GM18870 (cell line): ENCODE measurements at regions not wholly inside any gene's neighbourhood (a gene's known extent, or its start where the extent isn't known, plus 50 kb on each side); places are given as distances from the start of the nearest gene placed in this dataset.
"Not testable (repeated sequence)": the region's sequence is repeated elsewhere in the genome, so short reads cannot be mapped to it uniquely, and the experiment has no call there.

Source experiments
- ATAC-seq: cut with Tn5 transposase; IDR thresholded peaks from one replicate; pipeline ENCODE4 v1.9.1; 2021; ENCODE audit warnings: moderate library complexity; ENCODE audit not compliant: unreplicated experiment

DNA sequence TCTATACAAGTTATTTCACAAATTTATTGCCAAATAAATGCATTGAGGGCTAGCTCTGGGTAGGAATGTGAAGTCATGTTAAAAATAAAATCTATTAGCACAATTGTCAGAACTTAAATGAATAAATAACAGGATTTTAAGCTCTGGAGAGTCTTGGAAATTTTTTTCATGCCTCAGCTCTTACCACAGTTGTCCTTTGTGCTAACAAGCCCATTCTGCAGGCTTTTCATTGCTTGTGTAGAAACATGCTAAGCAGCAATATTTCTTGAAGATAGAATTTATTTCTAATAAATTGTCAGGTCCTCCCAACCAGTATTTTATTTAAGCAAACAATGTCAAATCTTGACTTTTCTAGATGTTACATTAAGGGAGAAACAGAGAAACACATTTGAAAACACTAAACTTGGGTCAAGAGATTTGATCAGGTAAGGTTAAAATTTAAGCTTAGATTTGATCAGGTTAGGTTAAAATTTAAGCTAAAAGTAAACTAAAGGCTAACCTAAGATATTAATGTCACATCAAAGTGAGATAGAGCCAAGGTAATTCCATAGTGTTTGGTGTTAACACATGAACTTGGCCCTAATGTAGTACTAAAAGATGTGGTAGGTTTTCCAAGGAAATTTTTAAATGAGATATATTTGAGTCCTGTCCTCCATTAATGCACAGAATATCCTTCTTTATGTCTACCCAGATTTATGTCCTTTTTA is 179.1 kb upstream of the IL1RAPL1 start:
- ATAC-seq: no peak

DNA sequence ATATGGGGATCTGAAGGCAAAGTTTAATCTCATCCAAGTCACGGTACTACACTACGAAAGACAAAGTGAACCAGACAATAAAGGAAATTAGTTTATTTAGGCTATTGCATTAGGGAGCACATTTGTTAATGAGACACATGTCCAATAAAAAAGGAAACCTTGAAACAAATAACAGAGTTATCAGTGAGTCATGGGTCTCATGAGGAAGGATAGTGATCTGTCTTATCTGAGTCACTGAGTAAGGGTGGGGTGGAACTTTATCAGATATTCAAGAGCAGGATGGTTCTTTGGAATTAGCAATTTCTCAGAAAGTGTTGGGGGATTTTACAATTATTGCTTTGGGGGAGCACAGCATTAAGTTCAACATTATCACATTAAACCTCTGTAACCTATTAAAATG is 188.9 kb upstream of the IL1RAPL1 start:
- ATAC-seq: no peak

DNA sequence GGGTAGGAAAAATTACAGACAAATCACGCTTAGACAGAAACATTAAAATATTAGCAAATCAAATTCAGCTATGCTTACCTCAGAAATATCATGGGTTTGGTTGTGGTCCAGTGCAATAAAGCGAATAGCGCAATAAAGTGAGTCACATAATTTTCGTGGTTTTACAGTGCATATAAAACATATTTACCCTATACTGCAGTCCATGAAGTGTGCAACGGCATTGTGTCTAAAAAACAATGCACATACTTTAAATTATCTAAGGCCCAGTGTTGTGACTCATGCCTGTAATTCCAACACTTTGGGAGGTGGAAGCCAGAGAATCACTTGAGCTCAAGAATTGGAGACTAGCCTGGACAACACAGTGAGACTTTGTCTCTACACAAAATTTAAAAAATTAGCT is 195.7 kb upstream of the IL1RAPL1 start:
- ATAC-seq: no peak

DNA sequence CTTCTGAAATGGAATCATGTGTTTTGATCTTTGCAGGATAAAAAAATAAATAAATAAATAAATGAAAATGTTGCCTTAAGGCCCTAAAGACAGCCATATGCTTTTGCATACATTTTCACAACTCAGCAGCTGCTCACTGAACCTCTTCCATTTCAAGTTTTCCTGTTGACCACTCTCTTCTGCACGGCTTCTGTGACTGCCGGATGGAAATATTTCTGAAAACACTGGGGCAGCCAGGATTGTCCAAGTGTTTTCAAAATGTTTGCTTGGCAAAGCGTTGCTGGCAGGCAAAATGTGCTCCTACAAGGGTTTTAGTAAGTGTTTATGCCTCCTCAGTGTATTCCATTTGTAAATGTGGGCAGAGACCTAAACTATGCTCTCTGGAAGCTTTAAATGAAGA is 208.1 kb upstream of the IL1RAPL1 start:
- ATAC-seq: no peak

DNA sequence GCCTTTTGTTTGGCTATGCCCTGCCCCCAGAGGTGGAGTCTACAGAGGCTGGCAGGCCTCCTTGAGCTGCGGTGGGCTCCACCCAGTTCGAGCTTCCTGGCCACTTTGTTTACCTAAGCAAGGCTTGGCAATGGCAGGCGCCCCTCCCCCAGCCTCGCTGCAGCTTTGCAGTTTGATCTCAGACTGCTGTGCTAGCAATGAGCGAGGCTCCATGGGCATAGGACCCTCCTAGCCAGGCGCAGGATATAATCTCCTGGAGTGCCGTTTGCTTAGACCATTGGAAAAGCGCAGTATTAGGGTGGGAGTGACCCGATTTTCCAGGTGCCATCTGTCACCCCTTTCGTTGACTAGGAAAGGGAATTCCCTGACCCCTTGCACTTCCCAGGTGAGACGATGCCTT is 219.6 kb upstream of the IL1RAPL1 start:
- not testable (repeated sequence) for ATAC-seq

DNA sequence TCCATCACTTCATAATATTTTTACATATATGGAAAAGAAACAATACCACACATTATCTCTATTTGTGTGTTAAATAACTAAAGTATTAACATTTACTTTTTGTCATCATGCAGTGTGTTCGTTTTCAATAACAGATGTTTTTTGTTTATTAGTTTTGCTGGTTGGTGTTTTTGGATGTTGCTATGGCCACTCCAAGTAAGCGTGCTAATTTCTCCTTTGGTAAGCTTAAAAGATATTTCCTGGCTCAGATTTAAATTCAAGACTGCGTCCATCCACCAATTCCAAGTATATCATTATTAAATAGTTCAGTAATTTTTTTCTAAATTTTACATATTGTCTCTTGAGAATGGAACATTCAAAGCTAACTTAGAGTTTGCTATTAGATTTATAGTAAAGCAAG is 235.4 kb upstream of the IL1RAPL1 start:
- no peak for ATAC-seq

DNA sequence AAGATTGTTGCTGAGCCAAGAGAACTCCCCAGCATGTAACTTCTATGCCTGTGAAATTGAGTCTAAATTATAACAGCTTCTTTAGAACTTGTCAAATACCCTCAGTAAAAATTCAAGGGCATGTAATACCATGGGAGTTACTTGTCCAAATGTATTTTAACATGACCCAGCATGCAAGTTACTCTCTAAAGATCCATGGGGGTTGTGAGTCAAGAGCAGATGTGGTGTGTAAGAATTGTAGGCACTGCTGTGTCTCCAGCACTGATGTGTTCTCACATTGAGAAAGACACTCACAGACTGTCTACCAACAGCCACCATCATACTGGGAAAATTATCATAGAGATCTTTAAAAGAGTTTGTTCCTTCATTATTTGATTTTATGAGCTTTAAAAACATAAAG is 237.4 kb upstream of the IL1RAPL1 start:
- no peak for ATAC-seq

DNA sequence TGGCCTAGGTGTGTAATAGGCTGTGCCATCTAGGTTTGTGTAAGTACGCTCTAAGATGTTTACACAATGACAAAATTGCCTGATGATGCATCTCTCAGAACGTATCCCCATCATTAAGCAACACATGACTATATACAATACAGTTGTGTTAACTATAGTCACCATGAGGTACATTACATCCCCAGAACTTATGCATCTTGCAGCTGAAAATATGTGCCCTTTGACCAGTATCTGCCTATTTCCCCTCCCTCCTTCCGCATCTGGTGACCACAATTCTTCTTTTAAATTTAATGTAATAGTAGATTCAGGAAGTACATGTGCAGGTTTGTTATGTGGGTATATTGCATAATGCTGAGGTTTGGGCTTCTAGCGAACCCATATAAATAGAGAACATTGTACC is 239.8 kb upstream of the IL1RAPL1 start:
- no peak for ATAC-seq

DNA sequence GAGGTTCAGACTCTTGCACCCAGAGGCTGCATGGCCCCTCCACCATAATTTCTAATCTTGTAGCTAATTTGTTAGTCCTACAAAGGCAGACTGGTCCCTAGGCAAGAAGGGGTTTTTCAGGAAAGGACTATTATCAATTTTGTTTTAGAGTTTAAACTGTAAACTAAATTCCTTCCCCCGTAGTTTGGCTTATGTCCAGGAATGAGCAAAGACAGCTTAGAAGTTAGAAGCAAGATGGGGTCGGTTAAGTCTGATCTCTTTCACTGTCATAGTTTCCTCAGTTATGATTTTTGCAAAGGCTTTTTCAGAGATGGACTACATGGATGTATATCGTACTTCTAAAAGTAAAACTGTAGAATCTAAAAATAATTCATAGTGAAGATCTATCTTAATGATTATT is 258.1 kb upstream of the IL1RAPL1 start:
- ATAC-seq: no peak

DNA sequence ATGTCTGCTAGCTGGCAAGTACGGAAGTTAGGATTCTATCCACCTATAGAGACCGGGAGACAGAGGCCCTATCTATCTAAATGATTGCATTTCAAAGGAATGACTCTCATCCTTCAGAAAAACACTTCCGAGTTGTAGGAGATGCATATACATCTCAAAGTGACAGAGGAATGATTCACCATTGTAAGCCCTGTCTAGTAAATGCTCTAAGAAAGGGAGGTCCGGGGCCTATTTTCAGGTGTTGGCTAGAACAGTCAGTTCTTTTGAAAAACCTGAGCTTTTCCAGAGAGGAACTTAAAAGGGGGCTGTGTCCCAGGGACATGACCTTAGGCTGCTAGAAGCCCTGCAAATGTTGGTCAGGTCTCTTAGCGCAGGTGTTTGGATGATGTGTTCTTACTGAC is 262.9 kb upstream of the IL1RAPL1 start:
- no peak for ATAC-seq

DNA sequence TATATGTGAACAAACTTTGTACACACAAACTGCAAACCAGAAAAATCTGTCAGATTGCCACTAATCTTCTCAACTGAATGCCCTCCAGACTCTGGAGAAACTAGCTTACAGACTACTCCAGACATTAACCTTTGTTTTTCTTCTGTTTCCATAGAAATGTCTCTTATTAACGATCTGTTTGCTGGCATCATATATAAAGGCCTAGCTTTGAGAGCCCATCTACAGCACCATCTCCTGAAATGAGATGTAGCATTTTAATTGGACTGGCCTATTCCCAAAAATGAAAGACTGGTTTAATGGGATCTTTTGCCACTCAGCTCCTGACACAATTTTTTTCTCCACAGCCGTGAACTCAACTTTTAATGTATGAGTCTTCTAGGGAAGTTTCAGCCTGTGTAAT is 266.0 kb upstream of the IL1RAPL1 start:
- no peak for ATAC-seq

DNA sequence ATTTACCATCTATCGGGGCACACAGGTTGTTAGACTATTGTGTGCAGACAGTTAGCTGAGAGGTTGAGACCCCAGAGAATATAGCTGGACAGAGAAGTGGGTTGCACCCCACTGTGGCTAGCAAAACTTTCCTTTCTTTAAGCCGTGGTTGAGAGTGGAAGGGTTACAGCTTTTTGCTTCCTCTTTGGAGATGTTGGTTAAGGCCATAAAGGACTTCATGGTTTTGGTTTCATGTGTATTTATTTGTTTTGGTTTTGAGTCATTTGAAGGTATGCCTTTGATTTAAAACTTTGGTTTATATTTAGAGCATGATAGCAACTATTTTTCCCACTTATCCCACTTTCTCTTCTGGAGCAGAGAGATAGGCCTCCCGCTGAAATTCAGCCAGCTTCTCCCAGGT is 274.3 kb upstream of the IL1RAPL1 start:
- no peak for ATAC-seq

DNA sequence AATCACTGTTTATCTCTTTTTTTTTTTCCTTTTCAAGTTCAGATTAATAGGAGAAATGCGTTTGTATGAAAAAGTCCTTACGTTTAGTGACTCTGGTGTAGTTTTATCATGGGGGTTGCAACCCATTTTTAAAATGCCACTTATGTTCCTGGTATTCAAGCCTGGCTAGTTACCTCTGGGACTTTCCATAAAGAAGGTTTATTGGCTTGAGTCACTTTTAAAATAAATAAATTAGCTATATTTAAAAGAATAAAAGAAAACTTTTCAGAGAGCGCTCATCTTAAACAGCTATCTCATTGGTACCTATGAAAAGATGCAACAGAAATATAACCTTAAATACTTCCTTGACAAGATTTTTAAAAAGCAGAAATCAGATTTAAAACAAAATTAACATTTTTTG is 275.0 kb upstream of the IL1RAPL1 start:
- ATAC-seq: no peak

DNA sequence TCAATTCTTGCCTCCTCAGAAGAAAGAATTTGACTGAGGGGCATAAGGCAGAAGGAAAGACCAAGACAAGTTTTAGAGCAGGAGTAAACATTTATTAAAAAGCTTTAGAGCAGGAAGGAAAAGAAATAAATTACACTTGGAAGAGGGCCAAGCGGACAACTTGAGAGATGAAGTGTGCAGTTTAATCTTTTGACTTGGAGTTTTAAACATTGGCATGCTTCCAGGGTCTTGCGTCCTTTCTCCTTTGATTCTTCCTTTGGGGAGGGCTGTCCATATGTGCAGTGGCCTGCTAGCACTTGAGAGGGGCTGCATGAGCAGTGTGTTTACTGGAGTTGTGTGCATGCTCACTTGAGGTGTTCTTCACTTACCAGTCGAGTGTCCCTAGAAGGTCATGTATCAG is 275.8 kb upstream of the IL1RAPL1 start:
- no peak for ATAC-seq

DNA sequence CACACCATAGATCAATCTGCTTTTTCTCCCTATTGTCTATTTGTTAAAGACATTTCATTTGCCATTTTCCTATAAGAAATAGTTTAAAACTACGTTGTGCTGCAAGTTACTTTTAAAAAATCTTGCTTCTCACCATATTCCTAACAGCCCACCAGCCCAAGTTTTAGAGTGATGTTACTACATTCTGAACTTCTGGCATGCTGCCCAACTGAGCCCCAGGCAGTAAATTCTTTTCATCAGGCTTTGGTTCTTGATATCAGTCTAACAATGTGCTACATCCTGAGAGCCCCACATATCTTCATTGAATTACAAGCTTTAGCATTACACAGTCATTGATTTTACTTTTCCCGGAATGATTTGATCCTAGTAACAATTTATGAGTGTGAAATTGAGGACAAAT is 283.8 kb upstream of the IL1RAPL1 start:
- no peak for ATAC-seq

DNA sequence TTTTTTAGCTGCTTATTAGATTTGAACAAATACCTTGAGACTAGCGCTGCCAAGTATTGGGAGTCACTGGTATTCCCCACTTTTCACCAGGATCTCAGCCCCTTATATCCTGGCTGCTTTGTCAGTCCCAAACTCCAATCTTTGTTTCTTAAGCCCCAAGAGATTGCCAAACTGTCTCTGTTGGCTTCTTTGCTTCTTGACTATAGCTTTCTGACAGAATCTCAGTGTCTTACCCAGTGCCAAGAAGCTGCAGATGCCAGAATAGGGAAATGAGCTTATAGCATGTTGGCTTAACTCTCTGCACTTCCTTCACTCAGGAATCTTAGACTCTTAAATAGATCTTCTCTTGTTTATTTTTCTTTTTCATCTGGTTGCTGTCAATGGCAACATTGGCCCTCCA is 297.5 kb upstream of the DCAF8L1 start:
- ATAC-seq: no peak

DNA sequence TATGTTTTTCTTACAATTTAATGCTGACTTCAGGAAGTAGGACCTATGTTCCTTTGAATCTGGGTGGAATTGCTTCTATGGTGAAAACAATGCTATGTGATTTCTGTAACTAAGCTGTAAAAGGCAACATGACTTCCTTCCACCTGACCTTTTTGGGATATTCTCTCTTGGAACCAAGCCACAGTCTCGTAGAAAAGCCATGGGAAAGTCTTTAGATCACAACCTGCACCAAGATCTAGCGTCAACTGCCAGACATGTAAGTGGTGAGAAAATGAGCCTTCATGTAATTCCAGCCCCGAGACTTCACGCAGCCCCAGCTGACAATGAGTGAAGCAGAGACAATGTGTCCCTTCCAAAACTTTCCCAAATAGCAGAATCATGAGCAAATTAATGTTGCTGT is 297.0 kb upstream of the DCAF8L1 start:
- no peak for ATAC-seq

DNA sequence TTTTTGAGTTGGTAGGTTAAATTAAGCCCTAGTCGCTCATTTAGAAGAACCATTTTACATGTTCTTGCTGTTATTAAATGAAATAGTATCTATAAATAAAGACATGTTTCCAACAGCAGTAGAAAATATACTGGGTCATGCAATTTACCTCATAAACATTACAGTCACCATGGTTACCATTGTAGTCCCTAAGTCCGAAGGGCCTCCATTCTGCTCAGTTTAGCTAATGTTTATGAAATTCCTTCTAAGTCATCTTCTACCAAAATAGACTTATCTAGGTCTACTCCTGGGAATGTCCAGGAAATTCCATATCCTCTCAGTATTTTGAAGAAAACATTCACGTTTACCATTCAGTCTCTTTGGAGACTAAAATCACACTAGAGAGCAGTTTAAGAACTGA is 292.5 kb upstream of the DCAF8L1 start:
- no peak for ATAC-seq

DNA sequence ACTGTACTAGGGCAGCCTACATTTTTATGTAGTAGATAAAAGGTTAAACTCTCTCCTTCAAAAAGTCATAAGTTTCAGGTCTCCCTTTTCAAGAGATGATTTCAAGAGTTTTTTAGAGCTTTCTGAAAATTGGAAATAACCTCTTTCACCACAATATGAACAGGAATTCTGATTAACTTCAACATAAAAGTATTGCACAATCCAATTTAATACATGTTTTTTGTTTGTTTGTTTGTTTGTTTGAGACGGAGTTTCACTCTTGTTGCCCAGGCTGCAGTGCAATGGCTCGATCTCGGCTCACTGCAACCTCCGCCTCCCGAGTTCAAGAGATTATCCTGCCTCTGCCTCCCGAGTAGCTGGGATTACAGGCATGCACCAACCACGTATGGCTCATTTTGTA is 265.4 kb upstream of the DCAF8L1 start:
- no peak for ATAC-seq

DNA sequence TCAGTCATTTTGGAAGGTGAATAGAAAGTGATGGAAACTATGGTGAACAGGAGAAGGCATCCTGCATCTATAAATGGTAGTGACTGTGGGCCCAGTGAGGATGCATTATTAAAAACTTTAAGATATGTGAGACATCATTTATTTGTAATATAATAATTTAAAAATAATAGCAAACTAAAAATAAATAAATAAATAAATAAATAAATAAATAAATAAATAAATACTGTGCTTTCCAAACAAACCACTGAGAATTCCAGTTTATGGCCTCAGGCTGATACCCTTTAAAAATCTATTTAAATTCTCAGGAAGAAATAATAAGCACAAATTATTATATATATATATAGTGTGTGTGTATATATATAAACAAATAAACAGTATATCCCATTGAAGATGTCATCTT is 248.0 kb upstream of the DCAF8L1 start:
- no peak for ATAC-seq

DNA sequence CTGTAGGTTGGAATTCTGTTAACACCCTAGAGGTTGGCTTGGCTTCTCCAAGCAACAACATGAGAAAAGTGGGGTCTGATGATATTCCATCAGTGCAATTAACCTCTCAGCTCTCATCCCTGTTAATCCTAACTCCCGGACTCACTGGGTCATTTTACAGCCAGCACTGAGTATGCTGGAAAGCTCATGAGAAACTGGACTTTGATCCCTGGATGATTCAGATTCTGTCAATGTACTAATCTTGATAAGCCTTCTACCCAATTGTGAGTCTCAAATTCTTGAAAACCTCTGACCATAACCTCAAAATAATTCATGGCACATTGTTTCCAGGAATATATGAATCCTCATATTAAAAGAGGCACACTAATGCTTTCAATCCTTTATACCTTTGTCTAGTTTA is 244.3 kb upstream of the DCAF8L1 start:
- no peak for ATAC-seq

DNA sequence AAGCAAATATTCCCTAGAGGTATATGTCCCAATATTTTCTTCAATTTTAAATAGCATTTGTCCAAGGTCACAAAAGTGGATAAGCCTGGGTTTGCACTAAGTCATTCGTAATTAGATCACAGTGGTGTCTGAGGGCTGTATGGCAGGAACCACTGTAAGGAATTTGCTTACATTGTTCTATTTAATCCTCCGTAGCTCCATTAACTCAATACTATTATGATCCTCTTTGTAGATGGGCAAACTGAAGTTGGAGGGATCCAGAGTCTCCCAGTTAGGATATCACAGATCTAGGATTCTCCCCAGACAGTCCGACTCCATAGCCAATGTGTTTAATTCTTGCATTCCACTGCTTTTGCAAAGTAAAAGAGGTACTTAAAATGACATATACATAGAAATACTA is 242.7 kb upstream of the DCAF8L1 start:
- ATAC-seq: no peak

DNA sequence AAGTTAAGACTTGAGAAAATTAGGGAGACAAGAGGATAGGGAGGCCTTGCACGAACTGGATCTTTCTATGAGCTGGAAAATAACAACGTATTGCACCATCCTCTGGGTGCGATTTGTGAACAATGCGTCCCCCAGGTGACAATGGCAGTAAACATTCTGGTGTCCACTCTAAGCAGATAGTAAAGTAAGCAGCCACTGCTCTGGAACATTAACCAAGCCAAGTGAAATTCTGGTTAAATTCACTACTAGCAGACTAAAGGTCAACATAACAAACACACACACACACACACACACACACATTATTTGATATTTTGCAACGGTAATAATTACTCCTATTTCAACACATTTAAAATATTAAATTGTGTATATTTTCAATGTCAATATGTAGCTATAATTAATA is 242.2 kb upstream of the DCAF8L1 start:
- ATAC-seq: no peak

DNA sequence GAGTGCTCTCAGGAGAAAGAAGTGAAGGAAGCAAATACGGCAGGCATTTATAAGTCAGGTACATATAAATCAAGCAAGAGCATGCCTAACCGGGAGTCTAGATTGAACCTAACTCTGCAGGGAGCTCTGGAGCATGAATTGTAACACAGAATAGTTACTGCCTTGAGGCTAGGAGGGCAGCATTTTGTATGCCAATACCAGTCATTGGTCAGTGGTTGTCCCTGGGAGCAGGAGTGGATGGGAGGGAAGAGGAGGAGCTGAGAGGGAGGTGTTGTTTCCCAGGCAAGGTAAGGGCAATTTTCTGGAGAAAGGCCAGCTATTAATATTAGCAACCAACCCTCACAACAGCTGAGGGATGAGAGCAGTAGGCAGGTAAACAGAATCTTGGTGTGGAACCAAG is 224.7 kb upstream of the DCAF8L1 start:
- ATAC-seq: no peak
